K562 (cell line): ENCODE measurements at regions not wholly inside any gene's neighbourhood (a gene's known extent, or its start where the extent isn't known, plus 50 kb on each side); places are given as distances from the start of the nearest gene placed in this dataset.

ENCODE experiments used
- CREB1 ChIP-seq, 2 experiments: sonication (generic) in 1 of 2; formaldehyde crosslinking in 1 of 2; IDR thresholded peaks; 2 replicates each; pipeline versions ENCODE4 v1.6.1 to v1.8.0; 2012 to 2022; ENCODE audit warnings: inconsistent platforms in 1 of 2, mild to moderate bottlenecking in 1 of 2, missing genetic modification reagents in 1 of 2, moderate library complexity in 1 of 2
- CTBP1 ChIP-seq: fragments of 450-650 bp; IDR thresholded peaks from 2 replicates; pipeline ENCODE4 v1.6.1; 2016; ENCODE audit warnings: borderline replicate concordance
- EP300 ChIP-seq: IDR thresholded peaks from 2 replicates; pipeline ENCODE4 v1.6.1; 2012; ENCODE audit warnings: low read length, improper control_type of control experiment
- JUND ChIP-seq, 2 experiments: IDR thresholded peaks; 2 replicates in 1 of 2; 3 replicates in 1 of 2; pipeline ENCODE4 v1.6.1; 2011; ENCODE audit warnings: borderline replicate concordance in 2 of 2, low read depth in 2 of 2, low read length in 2 of 2, improper control_type of control experiment in 1 of 2, missing biosample characterization in 1 of 2, missing genetic modification characterization in 1 of 2, missing genetic modification reagents in 1 of 2
- KLF13 ChIP-seq: fragments of 450-650 bp; IDR thresholded peaks from 2 replicates; pipeline ENCODE4 v1.6.1; 2016; ENCODE audit warnings: missing genetic modification characterization, low read depth, mild to moderate bottlenecking, missing compliant biosample characterization, moderate library complexity, borderline replicate concordance
- ZNF263 ChIP-seq: sonication (generic); formaldehyde crosslinking; IDR thresholded peaks from 2 replicates; pipeline ENCODE4 v1.8.0; 2022; ENCODE audit warnings: mild to moderate bottlenecking, missing genetic modification reagents, borderline replicate concordance
- ZNF584 ChIP-seq: fragments of 200-800 bp; sonication (Bioruptor generic); IDR thresholded peaks from 2 replicates; pipeline ENCODE4 v1.6.1; 2016; ENCODE audit warnings: low read depth, mild to moderate bottlenecking, missing genetic modification characterization, missing compliant biosample characterization
- ZNF830 ChIP-seq: fragments of 250-450 bp; sonication (Bioruptor Pico); IDR thresholded peaks from 2 replicates; pipeline ENCODE4 v1.5.0; 2021; ENCODE audit warnings: mild to moderate bottlenecking
- TF ChIP-seq, protein P1 (sequence below): fragments of 150-350 bp; IDR thresholded peaks from 2 replicates; pipeline ENCODE4 v1.6.1; 2014; ENCODE audit warnings: low read depth, mild to moderate bottlenecking, low read length, borderline replicate concordance
- TF ChIP-seq, protein P2 (sequence below): fragments of 250-450 bp; sonication (Bioruptor Pico); IDR thresholded peaks from 2 replicates; pipeline ENCODE4 v1.4.0; 2020

GRCh38 chr2:121076885-121077549 is 208.0 kb downstream of the TFCP2L1 start (continued):
- TF ChIP-seq, protein P1, sequence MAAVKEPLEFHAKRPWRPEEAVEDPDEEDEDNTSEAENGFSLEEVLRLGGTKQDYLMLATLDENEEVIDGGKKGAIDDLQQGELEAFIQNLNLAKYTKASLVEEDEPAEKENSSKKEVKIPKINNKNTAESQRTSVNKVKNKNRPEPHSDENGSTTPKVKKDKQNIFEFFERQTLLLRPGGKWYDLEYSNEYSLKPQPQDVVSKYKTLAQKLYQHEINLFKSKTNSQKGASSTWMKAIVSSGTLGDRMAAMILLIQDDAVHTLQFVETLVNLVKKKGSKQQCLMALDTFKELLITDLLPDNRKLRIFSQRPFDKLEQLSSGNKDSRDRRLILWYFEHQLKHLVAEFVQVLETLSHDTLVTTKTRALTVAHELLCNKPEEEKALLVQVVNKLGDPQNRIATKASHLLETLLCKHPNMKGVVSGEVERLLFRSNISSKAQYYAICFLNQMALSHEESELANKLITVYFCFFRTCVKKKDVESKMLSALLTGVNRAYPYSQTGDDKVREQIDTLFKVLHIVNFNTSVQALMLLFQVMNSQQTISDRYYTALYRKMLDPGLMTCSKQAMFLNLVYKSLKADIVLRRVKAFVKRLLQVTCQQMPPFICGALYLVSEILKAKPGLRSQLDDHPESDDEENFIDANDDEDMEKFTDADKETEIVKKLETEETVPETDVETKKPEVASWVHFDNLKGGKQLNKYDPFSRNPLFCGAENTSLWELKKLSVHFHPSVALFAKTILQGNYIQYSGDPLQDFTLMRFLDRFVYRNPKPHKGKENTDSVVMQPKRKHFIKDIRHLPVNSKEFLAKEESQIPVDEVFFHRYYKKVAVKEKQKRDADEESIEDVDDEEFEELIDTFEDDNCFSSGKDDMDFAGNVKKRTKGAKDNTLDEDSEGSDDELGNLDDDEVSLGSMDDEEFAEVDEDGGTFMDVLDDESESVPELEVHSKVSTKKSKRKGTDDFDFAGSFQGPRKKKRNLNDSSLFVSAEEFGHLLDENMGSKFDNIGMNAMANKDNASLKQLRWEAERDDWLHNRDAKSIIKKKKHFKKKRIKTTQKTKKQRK, result no peak
- 0 out of 2 replicates have a peak, but pooled peaks have one; percentile 13 for TF ChIP-seq JUND (IDR thresholded peaks at IDR 0.05; ENCODE audit: borderline replicate concordance, low read depth, low read length)
- TF ChIP-seq JUND (tag; IDR thresholded peaks at IDR 0.05; ENCODE audit: borderline replicate concordance, low read depth, low read length), result no peak; the same call in 2 of the 3 replicates
- no peak; the same call in 1 of the 2 replicates for TF ChIP-seq CREB1 (IDR thresholded peaks at IDR 0.05)
- TF ChIP-seq CREB1 (CRISPR knock-in tag; IDR thresholded peaks at IDR 0.05), result 0 out of 2 replicates have a peak, but pooled peaks have one; percentile 16
- no peak for TF ChIP-seq ZNF584 (CRISPR knock-in tag)
- peak; percentile 98 for TF ChIP-seq ZNF263
- TF ChIP-seq CTBP1, result peak; percentile 47; the same call in 1 of the 2 replicates
- TF ChIP-seq, protein P2, sequence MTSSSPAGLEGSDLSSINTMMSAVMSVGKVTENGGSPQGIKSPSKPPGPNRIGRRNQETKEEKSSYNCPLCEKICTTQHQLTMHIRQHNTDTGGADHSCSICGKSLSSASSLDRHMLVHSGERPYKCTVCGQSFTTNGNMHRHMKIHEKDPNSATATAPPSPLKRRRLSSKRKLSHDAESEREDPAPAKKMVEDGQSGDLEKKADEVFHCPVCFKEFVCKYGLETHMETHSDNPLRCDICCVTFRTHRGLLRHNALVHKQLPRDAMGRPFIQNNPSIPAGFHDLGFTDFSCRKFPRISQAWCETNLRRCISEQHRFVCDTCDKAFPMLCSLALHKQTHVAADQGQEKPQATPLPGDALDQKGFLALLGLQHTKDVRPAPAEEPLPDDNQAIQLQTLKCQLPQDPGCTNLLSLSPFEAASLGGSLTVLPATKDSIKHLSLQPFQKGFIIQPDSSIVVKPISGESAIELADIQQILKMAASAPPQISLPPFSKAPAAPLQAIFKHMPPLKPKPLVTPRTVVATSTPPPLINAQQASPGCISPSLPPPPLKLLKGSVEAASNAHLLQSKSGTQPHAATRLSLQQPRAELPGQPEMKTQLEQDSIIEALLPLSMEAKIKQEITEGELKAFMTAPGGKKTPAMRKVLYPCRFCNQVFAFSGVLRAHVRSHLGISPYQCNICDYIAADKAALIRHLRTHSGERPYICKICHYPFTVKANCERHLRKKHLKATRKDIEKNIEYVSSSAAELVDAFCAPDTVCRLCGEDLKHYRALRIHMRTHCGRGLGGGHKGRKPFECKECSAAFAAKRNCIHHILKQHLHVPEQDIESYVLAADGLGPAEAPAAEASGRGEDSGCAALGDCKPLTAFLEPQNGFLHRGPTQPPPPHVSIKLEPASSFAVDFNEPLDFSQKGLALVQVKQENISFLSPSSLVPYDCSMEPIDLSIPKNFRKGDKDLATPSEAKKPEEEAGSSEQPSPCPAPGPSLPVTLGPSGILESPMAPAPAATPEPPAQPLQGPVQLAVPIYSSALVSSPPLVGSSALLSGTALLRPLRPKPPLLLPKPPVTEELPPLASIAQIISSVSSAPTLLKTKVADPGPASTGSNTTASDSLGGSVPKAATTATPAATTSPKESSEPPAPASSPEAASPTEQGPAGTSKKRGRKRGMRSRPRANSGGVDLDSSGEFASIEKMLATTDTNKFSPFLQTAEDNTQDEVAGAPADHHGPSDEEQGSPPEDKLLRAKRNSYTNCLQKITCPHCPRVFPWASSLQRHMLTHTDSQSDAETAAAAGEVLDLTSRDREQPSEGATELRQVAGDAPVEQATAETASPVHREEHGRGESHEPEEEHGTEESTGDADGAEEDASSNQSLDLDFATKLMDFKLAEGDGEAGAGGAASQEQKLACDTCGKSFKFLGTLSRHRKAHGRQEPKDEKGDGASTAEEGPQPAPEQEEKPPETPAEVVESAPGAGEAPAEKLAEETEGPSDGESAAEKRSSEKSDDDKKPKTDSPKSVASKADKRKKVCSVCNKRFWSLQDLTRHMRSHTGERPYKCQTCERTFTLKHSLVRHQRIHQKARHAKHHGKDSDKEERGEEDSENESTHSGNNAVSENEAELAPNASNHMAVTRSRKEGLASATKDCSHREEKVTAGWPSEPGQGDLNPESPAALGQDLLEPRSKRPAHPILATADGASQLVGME (CRISPR knock-in tag), result 0 out of 2 replicates have a peak, but pooled peaks have one; percentile 43
- no peak for TF ChIP-seq ZNF830
- peak; percentile 89; the same call in 1 of the 2 replicates for TF ChIP-seq KLF13
- TF ChIP-seq EP300, result no peak
